ENCODE measurements at regions not wholly inside any gene's neighbourhood (a gene's known extent, or its start where the extent isn't known, plus 50 kb on each side); places are given as distances from the start of the nearest gene placed in this dataset.

GRCh38 chr4:38236003-38236402 is 275.8 kb downstream of the PTTG2 start:
- no peak for TF ChIP-seq CTCF (IDR thresholded peaks at IDR 0.05)
- TF ChIP-seq EZH2 (IDR thresholded peaks at IDR 0.05; ENCODE audit: borderline replicate concordance, insufficient read depth, low read depth, low read length, poor library complexity, severe bottlenecking), result no peak

Measured in B cell (primary cell).